GM19043 (cell line): ENCODE measurements at regions not wholly inside any gene's neighbourhood (a gene's known extent, or its start where the extent isn't known, plus 50 kb on each side); places are given as distances from the start of the nearest gene placed in this dataset.
"Not testable (repeated sequence)": the region's sequence is repeated elsewhere in the genome, so short reads cannot be mapped to it uniquely, and the experiment has no call there.

Source experiments
- ATAC-seq: cut with Tn5 transposase; IDR thresholded peaks from one replicate; pipeline ENCODE4 v1.9.1; 2021; ENCODE audit warnings: low read depth; ENCODE audit not compliant: unreplicated experiment

GRCh38 chrY:7888506-7888905, 977.0 kb upstream of the AMELY start:
- no peak for ATAC-seq

GRCh38 chrY:7881696-7882095, 970.1 kb upstream of the AMELY start:
- no peak for ATAC-seq

GRCh38 chrY:7879245-7879644, 967.7 kb upstream of the AMELY start:
- no peak for ATAC-seq

GRCh38 chrY:7878719-7879118, 967.2 kb upstream of the AMELY start:
- ATAC-seq, result no peak

GRCh38 chrY:7877458-7877857, 965.9 kb upstream of the AMELY start:
- ATAC-seq, result no peak

- ATAC-seq, result no peak
Observed at GRCh38 chrY:7874080-7874479, 962.5 kb upstream of the AMELY start.

- no peak for ATAC-seq
Observed at GRCh38 chrY:7871304-7871932, 959.9 kb upstream of the AMELY start.

- ATAC-seq, result no peak
Observed at GRCh38 chrY:7866976-7867375, 955.4 kb upstream of the AMELY start.

GRCh38 chrY:7860781-7861614, 949.4 kb upstream of the AMELY start:
- ATAC-seq, result no peak

GRCh38 chrY:7850191-7850590, 938.6 kb upstream of the AMELY start:
- ATAC-seq, result no peak

GRCh38 chrY:7845776-7846175, 934.2 kb upstream of the AMELY start:
- no peak for ATAC-seq

GRCh38 chrY:7837046-7837445, 925.5 kb upstream of the AMELY start:
- ATAC-seq, result no peak

GRCh38 chrY:7836366-7836765, 924.8 kb upstream of the AMELY start:
- no peak for ATAC-seq

GRCh38 chrY:7835416-7835815, 923.9 kb upstream of the AMELY start:
- no peak for ATAC-seq

- no peak for ATAC-seq
Observed at GRCh38 chrY:7834284-7834683, 922.7 kb upstream of the AMELY start.

- ATAC-seq, result not testable (repeated sequence)
Observed at GRCh38 chrY:7830881-7831280, 919.3 kb upstream of the AMELY start.

- ATAC-seq, result no peak
Observed at GRCh38 chrY:7826533-7826932, 915.0 kb upstream of the AMELY start.

GRCh38 chrY:7825874-7826273, 914.3 kb upstream of the AMELY start:
- ATAC-seq, result no peak

- ATAC-seq, result no peak
Observed at GRCh38 chrY:7821295-7822035, 909.9 kb upstream of the AMELY start.

GRCh38 chrY:7818924-7819323, 907.4 kb upstream of the AMELY start:
- no peak for ATAC-seq

GRCh38 chrY:7816567-7816966, 905.0 kb upstream of the AMELY start:
- ATAC-seq, result no peak
